GM19463 (cell line): ENCODE measurements at regions not wholly inside any gene's neighbourhood (a gene's known extent, or its start where the extent isn't known, plus 50 kb on each side); places are given as distances from the start of the nearest gene placed in this dataset.

ENCODE experiments used
- ATAC-seq: cut with Tn5 transposase; IDR thresholded peaks from one replicate; pipeline ENCODE4 v1.9.1; 2021; ENCODE audit warnings: mild to moderate bottlenecking, moderate library complexity; ENCODE audit not compliant: unreplicated experiment

GRCh38 chr21:16169102-16169511 lies 439.3 kb downstream of the USP25 start:
- ATAC-seq: no peak

GRCh38 chr21:16169779-16170178 lies 440.0 kb downstream of the USP25 start:
- ATAC-seq: no peak

DNA sequence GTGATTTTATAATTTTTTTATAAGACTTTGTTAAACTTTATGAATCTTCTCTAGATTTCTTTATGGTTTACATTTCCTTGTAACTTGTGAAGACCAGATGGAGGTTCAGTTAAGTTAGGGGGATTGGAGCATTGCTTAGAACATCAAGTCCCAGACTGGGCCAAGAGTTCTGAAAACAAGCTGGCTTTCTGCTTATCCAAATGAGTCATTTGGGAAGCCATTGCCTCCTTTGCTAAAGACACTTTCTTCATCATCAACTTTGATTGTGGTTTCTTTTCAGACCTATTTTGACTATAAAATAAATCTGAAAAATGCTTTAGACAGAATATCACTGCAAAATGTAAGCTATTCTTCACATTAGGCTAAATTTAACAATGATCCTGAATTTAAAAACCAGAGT lies 446.8 kb downstream of the USP25 start:
- no peak for ATAC-seq

GRCh38 chr21:16177532-16177931 lies 447.8 kb downstream of the USP25 start:
- no peak for ATAC-seq

DNA sequence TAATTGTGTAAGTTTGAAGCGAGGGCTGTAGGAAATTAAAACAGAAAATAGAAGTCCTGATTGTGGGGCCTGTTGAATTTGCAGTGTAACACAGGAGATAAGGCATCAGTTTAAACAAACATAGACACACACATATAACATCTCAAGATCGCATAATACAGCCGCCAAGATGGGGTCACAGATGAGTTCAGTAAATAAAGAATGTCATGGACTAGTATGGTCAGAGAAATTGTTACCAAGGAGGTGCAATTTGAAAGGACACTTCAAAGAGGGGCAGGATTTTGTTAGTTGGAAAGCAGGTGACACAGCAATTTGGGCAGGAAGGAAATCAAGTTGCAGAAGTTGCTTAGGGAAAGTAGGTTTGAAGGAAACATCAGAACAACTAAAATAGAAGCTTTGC lies 450.0 kb downstream of the USP25 start:
- no peak for ATAC-seq

DNA sequence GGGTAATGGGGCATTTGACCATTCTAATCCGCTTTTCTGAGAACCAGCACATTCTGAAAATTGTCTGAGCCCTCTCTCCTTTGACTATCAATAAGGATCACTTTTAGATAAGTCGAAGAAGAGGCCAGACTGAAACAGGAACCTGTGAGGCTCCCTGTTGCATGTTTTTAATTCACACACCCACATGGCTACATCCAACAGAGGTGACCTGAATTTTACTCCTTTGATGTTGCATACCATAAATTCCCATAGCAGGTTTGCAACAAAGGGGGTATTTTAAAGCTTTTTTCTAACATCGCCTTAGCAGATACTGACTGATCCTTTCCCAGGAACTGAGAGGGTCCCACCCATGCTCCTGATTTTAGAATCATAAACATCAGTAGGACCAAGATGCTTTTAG lies 450.8 kb downstream of the USP25 start:
- ATAC-seq: no peak

GRCh38 chr21:16181018-16181417 lies 451.2 kb downstream of the USP25 start:
- no peak for ATAC-seq

- ATAC-seq: no peak
These were observed 456.0 kb downstream of the USP25 start for GRCh38 chr21:16185766-16186165.

GRCh38 chr21:16186742-16187141 lies 457.0 kb downstream of the USP25 start:
- ATAC-seq: no peak

GRCh38 chr21:16187603-16188301 lies 458.0 kb downstream of the USP25 start:
- ATAC-seq: no peak

GRCh38 chr21:16192902-16193301 lies 463.1 kb downstream of the USP25 start:
- no peak for ATAC-seq

- ATAC-seq: no peak
These were observed 463.8 kb downstream of the USP25 start for GRCh38 chr21:16193496-16194094.

- ATAC-seq: peak; percentile 79
These were observed 464.5 kb downstream of the USP25 start for GRCh38 chr21:16194095-16194787.

DNA sequence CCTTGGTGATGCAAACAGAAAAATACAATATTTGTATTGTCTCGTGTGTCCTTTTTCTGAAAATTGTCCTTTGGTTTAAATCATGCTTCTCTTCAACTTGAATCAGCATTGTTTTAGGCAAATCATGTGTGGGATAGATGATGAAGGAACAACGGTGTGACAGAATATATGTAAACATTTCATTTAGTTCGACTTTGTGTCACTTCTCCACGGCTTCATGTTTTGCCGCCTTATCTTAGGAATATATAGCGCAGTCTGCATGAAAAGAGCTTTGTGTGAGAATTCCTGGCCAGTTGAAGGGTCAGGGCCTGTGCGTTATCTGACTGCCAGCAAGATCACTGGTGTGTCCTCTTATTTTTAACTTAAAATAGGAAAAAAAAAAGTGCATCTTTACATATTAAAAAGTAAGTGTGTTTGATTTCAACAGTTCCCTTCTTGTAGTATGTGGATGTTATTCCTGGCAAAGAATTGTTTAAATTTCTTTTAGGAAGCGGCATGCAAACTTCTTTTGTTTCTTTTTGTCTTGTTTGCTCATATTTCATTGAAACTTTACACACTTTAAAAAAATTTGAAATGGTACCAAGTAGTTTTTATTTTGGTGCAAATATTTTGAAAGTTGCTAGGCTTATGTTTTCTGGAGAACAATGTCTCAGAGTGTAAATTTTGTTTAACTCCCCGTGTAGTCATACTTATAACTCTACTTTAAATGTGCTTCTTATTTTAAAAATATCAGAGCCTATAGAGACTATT lies 465.2 kb downstream of the USP25 start:
- peak; percentile 18 for ATAC-seq

- no peak for ATAC-seq
These were observed 465.7 kb downstream of the USP25 start for GRCh38 chr21:16195538-16195910.

DNA sequence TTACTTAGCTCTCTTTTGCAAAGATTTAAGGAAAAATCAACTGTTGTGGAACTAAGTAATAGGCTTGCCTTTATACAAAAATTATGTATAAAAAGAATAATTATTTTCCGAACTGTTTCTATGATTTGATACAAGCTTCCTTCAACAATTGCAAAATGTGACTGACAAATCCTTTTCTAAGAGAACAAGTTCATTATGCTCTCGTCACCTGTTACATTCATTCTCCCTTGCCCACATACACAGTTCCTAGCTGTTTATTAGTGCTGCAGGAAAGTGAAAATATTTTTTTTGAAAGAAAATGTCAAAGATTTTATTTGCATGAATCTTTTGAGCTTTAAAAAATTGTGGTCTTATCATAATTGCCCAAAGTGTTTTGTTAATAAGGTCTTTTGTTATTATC lies 466.2 kb downstream of the USP25 start:
- no peak for ATAC-seq

GRCh38 chr21:16198546-16198945 lies 468.8 kb downstream of the USP25 start:
- no peak for ATAC-seq

DNA sequence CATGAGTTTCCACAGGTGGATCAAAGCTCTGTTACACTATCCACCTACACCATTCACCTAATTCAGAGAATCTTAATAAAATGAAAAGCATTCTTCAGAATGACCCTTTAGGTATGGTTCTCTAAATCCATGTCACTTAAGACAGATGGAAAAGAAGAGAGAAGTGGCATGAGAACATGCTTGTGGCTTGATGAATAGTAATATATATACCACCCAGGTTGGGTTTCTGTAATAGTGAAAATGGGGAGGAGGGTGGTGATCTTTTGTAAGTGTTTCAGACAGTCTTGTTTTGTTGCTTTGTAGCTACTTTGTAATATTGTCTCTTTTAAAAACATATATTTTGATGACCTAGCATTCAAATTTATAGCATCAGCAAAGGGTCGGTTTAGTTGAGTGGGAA lies 469.8 kb downstream of the USP25 start:
- no peak for ATAC-seq

- ATAC-seq: no peak
These were observed 471.9 kb downstream of the USP25 start for GRCh38 chr21:16201718-16202117.

DNA sequence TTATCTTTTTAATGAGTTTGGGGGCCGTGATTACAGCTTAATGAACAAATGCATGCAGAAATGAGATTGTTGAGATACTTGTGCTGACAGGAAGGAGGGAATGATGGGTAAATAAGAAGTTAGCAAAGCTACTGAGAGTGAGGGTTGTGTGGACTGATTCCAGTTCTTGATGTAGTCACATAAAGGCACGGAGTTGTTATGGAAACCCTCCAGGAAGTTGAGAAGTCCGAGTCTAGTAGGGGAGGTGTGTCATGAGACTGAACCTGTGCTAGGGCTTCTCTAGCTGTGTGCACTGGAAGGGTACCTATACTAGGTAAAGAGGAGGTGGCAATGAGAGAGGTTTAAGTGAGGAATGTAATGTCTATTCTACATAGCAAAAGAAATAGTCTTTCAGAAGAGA lies 475.7 kb downstream of the USP25 start:
- ATAC-seq: no peak
